Glomerular endothelial cell (primary cell): ENCODE measurements at regions not wholly inside any gene's neighbourhood (a gene's known extent, or its start where the extent isn't known, plus 50 kb on each side); places are given as distances from the start of the nearest gene placed in this dataset.
"Not testable (repeated sequence)": the region's sequence is repeated elsewhere in the genome, so short reads cannot be mapped to it uniquely, and the experiment has no call there.

Experiments
- DNase-seq: peaks from one replicate; pipeline ENCODE4 v3.0.0-alpha.2; 2011; ENCODE audit warnings: low read depth, low spot score; ENCODE audit errors: extremely low read depth

GRCh38 chr12:115813256-115813655 is 464.2 kb downstream of the MED13L start:
- no peak for DNase-seq

GRCh38 chr12:115811929-115812328 is 465.6 kb downstream of the MED13L start:
- DNase-seq, result no peak

GRCh38 chr12:115811045-115811444 is 466.4 kb downstream of the MED13L start:
- no peak for DNase-seq

- DNase-seq, result no peak
Observed at GRCh38 chr12:115810122-115810901, 467.2 kb downstream of the MED13L start.

- no peak for DNase-seq
Observed at GRCh38 chr12:115806000-115806399, 471.5 kb downstream of the MED13L start.

GRCh38 chr12:115802767-115803166 is 474.7 kb downstream of the MED13L start:
- no peak for DNase-seq

- DNase-seq, result no peak
Observed at GRCh38 chr12:115801871-115802270, 475.6 kb downstream of the MED13L start.

- DNase-seq, result no peak
Observed at GRCh38 chr12:115799610-115800009, 477.9 kb downstream of the MED13L start.

GRCh38 chr12:115798309-115798917 is 479.1 kb downstream of the MED13L start:
- no peak for DNase-seq

GRCh38 chr12:115794659-115795081 is 482.8 kb downstream of the MED13L start:
- DNase-seq, result no peak

- no peak for DNase-seq
Observed at GRCh38 chr12:115791331-115791730, 486.2 kb downstream of the MED13L start.

GRCh38 chr12:115790526-115790925 is 487.0 kb downstream of the MED13L start:
- DNase-seq, result no peak

GRCh38 chr12:115786490-115786889 is 491.0 kb downstream of the MED13L start:
- DNase-seq, result not testable (repeated sequence)

- DNase-seq, result no peak
Observed at GRCh38 chr12:115785548-115785947, 491.9 kb downstream of the MED13L start.

- DNase-seq, result no peak
Observed at GRCh38 chr12:115776399-115776798, 501.1 kb downstream of the MED13L start.

- DNase-seq, result no peak
Observed at GRCh38 chr12:115774148-115774895, 503.2 kb downstream of the MED13L start.

- no peak for DNase-seq
Observed at GRCh38 chr12:115771601-115772000, 505.9 kb downstream of the MED13L start.

- no peak for DNase-seq
Observed at GRCh38 chr12:115771065-115771464, 506.4 kb downstream of the MED13L start.

GRCh38 chr12:115770643-115771042 is 506.9 kb downstream of the MED13L start:
- DNase-seq, result no peak

GRCh38 chr12:115767916-115768315 is 509.6 kb downstream of the MED13L start:
- no peak for DNase-seq

- DNase-seq, result no peak
Observed at GRCh38 chr12:115763982-115764621, 513.4 kb downstream of the MED13L start.
